IMR-90 (cell line): ENCODE measurements at regions not wholly inside any gene's neighbourhood (a gene's known extent, or its start where the extent isn't known, plus 50 kb on each side); places are given as distances from the start of the nearest gene placed in this dataset.

Source experiments
- ATAC-seq: fragments of 200-7000 bp; cut with Tn5 transposase; 2 replicates; pipeline ENCODE4 v1.9.1; 2020; ENCODE audit warnings: low read depth, mild to moderate bottlenecking, moderate library complexity
- BruUV-seq: library from RNA; stranded (reverse); fragments of 400-500 nt; replicated peaks from 2 replicates; lab custom pipeline; 2021; lab: Mats Ljungman, UMichigan
- CTCF ChIA-PET: fragments of 300-600 bp; formaldehyde crosslinking; extraction: SDS; loops from one replicate; lab custom pipeline; 2021; ENCODE audit warnings: antibody characterized with exemption; lab: Yijun Ruan, JAX
- POLR2A ChIA-PET: fragments of 300-600 bp; sonication (Branson Sonifier 250); formaldehyde crosslinking; loops from one replicate; lab custom pipeline; 2022; ENCODE audit warnings: antibody characterized with exemption; ENCODE audit not compliant: unreplicated experiment; lab: Charles Lee
- DNase-seq: peaks from one replicate; pipeline ENCODE4 v3.0.0; 2013
- H2AFZ ChIP-seq: replicated peaks from 2 replicates; pipeline ENCODE3; 2013; ENCODE audit warnings: low read length, mild to moderate bottlenecking; ENCODE audit not compliant: poor library complexity
- H2AK5ac ChIP-seq: 2 replicates; pipeline ENCODE4 v1.6.1; 2013; ENCODE audit warnings: low read depth, low read length, inconsistent platforms
- H2AK9ac ChIP-seq: replicated peaks from 2 replicates; pipeline ENCODE3; 2013; ENCODE audit warnings: mild to moderate bottlenecking, low read depth, low read length, moderate library complexity; ENCODE audit not compliant: poor library complexity
- H2BK120ac ChIP-seq: 2 replicates; pipeline ENCODE4 v1.6.1; 2013; ENCODE audit warnings: low read depth, low read length, inconsistent platforms
- H2BK15ac ChIP-seq: 3 replicates; pipeline ENCODE4 v1.6.1; 2013; ENCODE audit warnings: low read depth, low read length, inconsistent platforms
- H2BK20ac ChIP-seq: 2 replicates; pipeline ENCODE4 v1.6.1; 2013; ENCODE audit warnings: low read depth, mild to moderate bottlenecking, inconsistent platforms, low read length, moderate library complexity
- H2BK5ac ChIP-seq: 2 replicates; pipeline ENCODE4 v1.6.1; 2013; ENCODE audit warnings: mild to moderate bottlenecking, low read depth, low read length, inconsistent platforms; ENCODE audit not compliant: poor library complexity, severe bottlenecking
- H3K14ac ChIP-seq: replicated peaks from 2 replicates; pipeline ENCODE4 v1.6.1; 2013; ENCODE audit warnings: low read depth, low read length, inconsistent platforms
- H3K18ac ChIP-seq: 2 replicates; pipeline ENCODE4 v1.6.1; 2013; ENCODE audit warnings: low read depth, low read length, control low read depth
- H3K23ac ChIP-seq: 2 replicates; pipeline ENCODE4 v1.6.1; 2013; ENCODE audit warnings: low read depth, low read length, inconsistent platforms
- H3K27ac ChIP-seq: 2 replicates; pipeline ENCODE4 v1.5.1; 2013; ENCODE audit warnings: mild to moderate bottlenecking, control low read depth, low read length; ENCODE audit not compliant: insufficient read depth
- H3K27me3 ChIP-seq: 2 replicates; pipeline ENCODE4 v1.6.1; 2013; ENCODE audit warnings: low read length; ENCODE audit not compliant: control insufficient read depth, insufficient read depth
- H3K36me3 ChIP-seq: 2 replicates; pipeline ENCODE4 v1.6.1; 2013; ENCODE audit warnings: low read length, mixed read lengths; ENCODE audit not compliant: control insufficient read depth, insufficient read depth
- H3K4ac ChIP-seq: 2 replicates; pipeline ENCODE4 v1.6.1; 2013; ENCODE audit warnings: low read depth, low read length, inconsistent platforms
- H3K4me1 ChIP-seq: 2 replicates; pipeline ENCODE4 v1.6.1; 2013; ENCODE audit warnings: low read length, mixed read lengths; ENCODE audit not compliant: control insufficient read depth, insufficient read depth
- H3K4me2 ChIP-seq: 2 replicates; pipeline ENCODE4 v1.6.1; 2013; ENCODE audit warnings: low read depth, mild to moderate bottlenecking, control low read depth, low read length, moderate library complexity
- H3K4me3 ChIP-seq: 2 replicates; pipeline ENCODE4 v1.5.1; 2013; ENCODE audit warnings: low read depth, mild to moderate bottlenecking, control low read depth, low read length, moderate library complexity; ENCODE audit not compliant: insufficient read depth
- H3K56ac ChIP-seq: 2 replicates; pipeline ENCODE4 v1.6.1; 2013; ENCODE audit warnings: low read length, inconsistent platforms; ENCODE audit not compliant: insufficient read depth; ENCODE audit errors: extremely low read depth
- H3K79me1 ChIP-seq, 2 experiments: 2 replicates each; pipeline ENCODE4 v1.6.1; 2013; ENCODE audit warnings: low read length in 2 of 2, inconsistent platforms in 1 of 2, low read depth in 1 of 2
- H3K9ac ChIP-seq: 2 replicates; pipeline ENCODE4 v1.6.1; 2013; ENCODE audit warnings: low read depth, low read length, control low read depth
- H3K9me1 ChIP-seq: 2 replicates; pipeline ENCODE4 v1.6.1; 2013; ENCODE audit warnings: low read length, inconsistent platforms; ENCODE audit not compliant: insufficient read depth
- H3K9me3 ChIP-seq: 2 replicates; pipeline ENCODE4 v1.6.1; 2013; ENCODE audit warnings: low read length; ENCODE audit not compliant: control insufficient read depth, insufficient read depth
- H4K20me1 ChIP-seq: 2 replicates; pipeline ENCODE4 v1.6.1; 2013; ENCODE audit warnings: low read length, inconsistent platforms; ENCODE audit not compliant: insufficient read depth
- H4K5ac ChIP-seq: 2 replicates; pipeline ENCODE4 v1.6.1; 2013; ENCODE audit warnings: mild to moderate bottlenecking, low read depth, low read length, control low read depth
- H4K8ac ChIP-seq, 2 experiments: 2 replicates each; pipeline ENCODE4 v1.6.1; 2013; ENCODE audit warnings: low read depth in 2 of 2, low read length in 2 of 2, control low read depth in 1 of 2, inconsistent platforms in 1 of 2
- H4K91ac ChIP-seq: 2 replicates; pipeline ENCODE4 v1.6.1; 2013; ENCODE audit warnings: low read depth, low read length, inconsistent platforms; ENCODE audit not compliant: insufficient read depth
- BHLHE40 ChIP-seq: fragments of 150-350 bp; IDR thresholded peaks from 2 replicates; pipeline ENCODE4 v1.6.1; 2016; ENCODE audit warnings: mild to moderate bottlenecking, low read depth, low read length
- CEBPB ChIP-seq: IDR thresholded peaks from 2 replicates; pipeline ENCODE4 v1.6.1; 2012; ENCODE audit warnings: low read depth, low read length, improper control_type of control experiment
- CHD1 ChIP-seq: IDR thresholded peaks from 2 replicates; pipeline ENCODE4 v1.6.1; 2012; ENCODE audit warnings: low read depth, low read length, improper control_type of control experiment
- FOS ChIP-seq: fragments of 150-350 bp; IDR thresholded peaks from 2 replicates; pipeline ENCODE4 v1.6.1; 2016; ENCODE audit warnings: low read depth, low read length
- MAFK ChIP-seq: IDR thresholded peaks from 2 replicates; pipeline ENCODE4 v1.6.1; 2012; ENCODE audit warnings: low read depth, low read length, improper control_type of control experiment
- MAZ ChIP-seq: IDR thresholded peaks from 2 replicates; pipeline ENCODE4 v1.6.1; 2012; ENCODE audit warnings: low read depth, mild to moderate bottlenecking, low read length, improper control_type of control experiment, moderate library complexity, borderline replicate concordance
- MXI1 ChIP-seq: IDR thresholded peaks from 2 replicates; pipeline ENCODE4 v1.6.1; 2012; ENCODE audit warnings: low read depth, mild to moderate bottlenecking, low read length, moderate library complexity, borderline replicate concordance
- NFE2L2 ChIP-seq: fragments of 150-350 bp; IDR thresholded peaks from 2 replicates; pipeline ENCODE4 v1.6.1; 2016; ENCODE audit warnings: low read depth, mild to moderate bottlenecking, low read length
- POLR2A ChIP-seq: IDR thresholded peaks from 2 replicates; pipeline ENCODE4 v1.6.1; 2012; ENCODE audit warnings: mild to moderate bottlenecking, low read depth, low read length
- RAD21 ChIP-seq: IDR thresholded peaks from 2 replicates; pipeline ENCODE4 v1.6.1; 2012; ENCODE audit warnings: low read length, improper control_type of control experiment
- RCOR1 ChIP-seq: IDR thresholded peaks from 2 replicates; pipeline ENCODE4 v1.6.1; 2012; ENCODE audit warnings: mild to moderate bottlenecking, low read length, improper control_type of control experiment; ENCODE audit not compliant: insufficient replicate concordance
- RFX5 ChIP-seq: IDR thresholded peaks from 2 replicates; pipeline ENCODE4 v1.8.0; 2012; ENCODE audit warnings: low read depth, mild to moderate bottlenecking, low read length, moderate library complexity
- SMC3 ChIP-seq: fragments of 150-350 bp; IDR thresholded peaks from 2 replicates; pipeline ENCODE4 v1.6.1; 2016; ENCODE audit warnings: low read depth, mild to moderate bottlenecking, antibody characterized with exemption, low read length, moderate library complexity
- WGBS, 2 experiments: methylation state at CpG; one replicate each; pipeline versions ENCODE4 v1.1.5 to v1.1.7; 2013; ENCODE audit warnings: missing lambda C conversion rate in 2 of 2; ENCODE audit not compliant: insufficient read length in 1 of 2; ENCODE audit errors: extremely low coverage in 2 of 2; 5-methylcytosine and 5-hydroxymethylcytosine counted together
- dilution Hi-C: fragments of 300-500 bp; cut with HindIII; formaldehyde crosslinking; loops from one replicate; pipeline ENCODE4 v1.14.3; 2018; ENCODE audit warnings: low sequenced_read_pairs; ENCODE audit not compliant: unreplicated experiment
- in situ Hi-C: fragments of 300-500 bp; cut with MboI; formaldehyde crosslinking; loops from 3 replicates; pipeline ENCODE4 v1.14.3; 2019; ENCODE audit warnings: low sequenced_read_pairs, inconsistent platforms, mixed read lengths
- intact Hi-C: fragments of 100-400 bp; cut with micrococcal nuclease; formaldehyde crosslinking; loops from 2 replicates; pipeline ENCODE4 v1.10.0; 2022
- TF ChIP-seq, protein P1 (sequence below): conservative IDR thresholded peaks from 2 replicates; pipeline ENCODE4 v1.5.1; 2012; ENCODE audit warnings: mild to moderate bottlenecking, low read depth, low read length, improper control_type of control experiment
- TF ChIP-seq, protein P2 (sequence below): fragments of 150-350 bp; IDR thresholded peaks from 2 replicates; pipeline ENCODE4 v1.6.1; 2016; ENCODE audit warnings: low read depth, mild to moderate bottlenecking, low read length, moderate library complexity, borderline replicate concordance
- TF ChIP-seq, protein P3 (sequence below): fragments of 150-350 bp; IDR thresholded peaks from 2 replicates; pipeline ENCODE4 v1.6.1; 2017; ENCODE audit warnings: mild to moderate bottlenecking, antibody characterized with exemption, low read length, low read depth

DNA sequence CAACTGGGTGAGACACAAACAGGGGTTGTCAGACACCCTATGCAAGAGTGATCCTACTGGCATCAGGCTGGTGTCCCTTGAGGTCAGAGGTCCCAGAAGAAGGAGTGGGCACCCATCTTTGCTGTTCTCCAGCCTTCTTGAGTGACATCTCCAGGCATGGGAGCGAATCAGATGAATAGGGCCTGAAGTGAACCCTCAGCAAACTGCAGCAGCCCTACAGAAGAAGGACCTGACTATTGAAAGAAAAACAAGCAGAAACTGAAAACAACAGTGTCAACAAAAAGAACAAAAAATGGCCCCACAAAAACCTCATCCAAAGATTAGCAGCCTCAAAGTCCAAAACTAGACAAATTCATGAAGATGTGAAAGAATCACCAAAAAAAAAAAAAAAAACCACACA, 1229.7 kb upstream of the CRIM1 start:
- H3K4me2 ChIP-seq: no peak overlapping the region
- H3K18ac ChIP-seq: no peak overlapping the region
- DNase-seq (no peak), ATAC-seq (no peak)
- TF ChIP-seq FOS: no peak
- no peak for TF ChIP-seq BHLHE40
- no peak for TF ChIP-seq MAFK
- TF ChIP-seq RFX5: no peak
- no peak for TF ChIP-seq RAD21
- TF ChIP-seq, protein P1, sequence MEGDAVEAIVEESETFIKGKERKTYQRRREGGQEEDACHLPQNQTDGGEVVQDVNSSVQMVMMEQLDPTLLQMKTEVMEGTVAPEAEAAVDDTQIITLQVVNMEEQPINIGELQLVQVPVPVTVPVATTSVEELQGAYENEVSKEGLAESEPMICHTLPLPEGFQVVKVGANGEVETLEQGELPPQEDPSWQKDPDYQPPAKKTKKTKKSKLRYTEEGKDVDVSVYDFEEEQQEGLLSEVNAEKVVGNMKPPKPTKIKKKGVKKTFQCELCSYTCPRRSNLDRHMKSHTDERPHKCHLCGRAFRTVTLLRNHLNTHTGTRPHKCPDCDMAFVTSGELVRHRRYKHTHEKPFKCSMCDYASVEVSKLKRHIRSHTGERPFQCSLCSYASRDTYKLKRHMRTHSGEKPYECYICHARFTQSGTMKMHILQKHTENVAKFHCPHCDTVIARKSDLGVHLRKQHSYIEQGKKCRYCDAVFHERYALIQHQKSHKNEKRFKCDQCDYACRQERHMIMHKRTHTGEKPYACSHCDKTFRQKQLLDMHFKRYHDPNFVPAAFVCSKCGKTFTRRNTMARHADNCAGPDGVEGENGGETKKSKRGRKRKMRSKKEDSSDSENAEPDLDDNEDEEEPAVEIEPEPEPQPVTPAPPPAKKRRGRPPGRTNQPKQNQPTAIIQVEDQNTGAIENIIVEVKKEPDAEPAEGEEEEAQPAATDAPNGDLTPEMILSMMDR: no peak
- TF ChIP-seq, protein P2, sequence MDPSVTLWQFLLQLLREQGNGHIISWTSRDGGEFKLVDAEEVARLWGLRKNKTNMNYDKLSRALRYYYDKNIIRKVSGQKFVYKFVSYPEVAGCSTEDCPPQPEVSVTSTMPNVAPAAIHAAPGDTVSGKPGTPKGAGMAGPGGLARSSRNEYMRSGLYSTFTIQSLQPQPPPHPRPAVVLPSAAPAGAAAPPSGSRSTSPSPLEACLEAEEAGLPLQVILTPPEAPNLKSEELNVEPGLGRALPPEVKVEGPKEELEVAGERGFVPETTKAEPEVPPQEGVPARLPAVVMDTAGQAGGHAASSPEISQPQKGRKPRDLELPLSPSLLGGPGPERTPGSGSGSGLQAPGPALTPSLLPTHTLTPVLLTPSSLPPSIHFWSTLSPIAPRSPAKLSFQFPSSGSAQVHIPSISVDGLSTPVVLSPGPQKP: no peak
- no peak for TF ChIP-seq MXI1
- no peak for TF ChIP-seq NFE2L2
- TF ChIP-seq MAZ: no peak
- no peak for TF ChIP-seq POLR2A
- TF ChIP-seq RCOR1: no peak
- no peak for TF ChIP-seq SMC3
- TF ChIP-seq CHD1: no peak
- no peak for TF ChIP-seq CEBPB
- TF ChIP-seq, protein P3, sequence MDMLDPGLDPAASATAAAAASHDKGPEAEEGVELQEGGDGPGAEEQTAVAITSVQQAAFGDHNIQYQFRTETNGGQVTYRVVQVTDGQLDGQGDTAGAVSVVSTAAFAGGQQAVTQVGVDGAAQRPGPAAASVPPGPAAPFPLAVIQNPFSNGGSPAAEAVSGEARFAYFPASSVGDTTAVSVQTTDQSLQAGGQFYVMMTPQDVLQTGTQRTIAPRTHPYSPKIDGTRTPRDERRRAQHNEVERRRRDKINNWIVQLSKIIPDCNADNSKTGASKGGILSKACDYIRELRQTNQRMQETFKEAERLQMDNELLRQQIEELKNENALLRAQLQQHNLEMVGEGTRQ: no peak
- H3K36me3 ChIP-seq: no peaks in the 10 kb centered on the region
- H2AK5ac ChIP-seq: no peak overlapping the region
- H4K5ac ChIP-seq: no peak overlapping the region
- intact Hi-C loops (no loop called here), in situ Hi-C loops (no loop called here), dilution Hi-C loops (no loop called here)
- H3K4me1 ChIP-seq: no peaks in the 10 kb centered on the region
- no peak overlapping the region for H2AFZ ChIP-seq
- H2BK5ac ChIP-seq: no peak overlapping the region
- H3K27ac ChIP-seq: no peak overlapping the region
- H3K56ac ChIP-seq: no peak overlapping the region
- peaks cover 8% of the 10 kb centered on the region; the same call in 1 of the 2 replicates for H3K9me3 ChIP-seq
- H4K20me1 ChIP-seq: no peaks in the 10 kb centered on the region
- no peak overlapping the region for H4K91ac ChIP-seq
- H3K14ac ChIP-seq: no peak overlapping the region
- ChIA-PET CTCF (no interaction called here), POLR2A (no interaction called here)
- no peak overlapping the region for H3K23ac ChIP-seq
- no CpG with 5 or more reads among the region's 1 CpG for WGBS, 2 experiments
- H4K8ac ChIP-seq: no peak overlapping the region
- H3K79me1 ChIP-seq: no peaks in the 10 kb centered on the region
- H3K9me1 ChIP-seq: no peaks in the 10 kb centered on the region
- no peak overlapping the region for H2BK120ac ChIP-seq
- H3K27me3 ChIP-seq: no peaks in the 10 kb centered on the region
- no TSS peak for BruUV-seq
- H2BK15ac ChIP-seq: no peak overlapping the region
- H3K9ac ChIP-seq: no peak overlapping the region
- no peak overlapping the region for H2AK9ac ChIP-seq
- H2BK20ac ChIP-seq: no peak overlapping the region
- no peak overlapping the region for H3K4me3 ChIP-seq
- H3K4ac ChIP-seq: no peak overlapping the region
